ENCODE measurements at regions not wholly inside any gene's neighbourhood (a gene's known extent, or its start where the extent isn't known, plus 50 kb on each side); places are given as distances from the start of the nearest gene placed in this dataset.

GRCh38 chr11:43545610-43546009 lies 134.9 kb upstream of the HSD17B12 start:
- no peak for DNase-seq (ENCODE audit: low spot score)
- no peak overlapping the region for H3K27ac ChIP-seq (ENCODE audit: low read depth, low read length, poor library complexity, severe bottlenecking)
- H2AFZ ChIP-seq (ENCODE audit: low read length): no peak overlapping the region
- CTCF ChIA-PET (ENCODE audit: unreplicated experiment): no interaction called here
- H3K4me2 ChIP-seq (ENCODE audit: low read length): no peak overlapping the region
- no TSS peak for BruUV-seq (replicated peaks)
- POLR2A ChIA-PET: interaction anchor here (0.7 kb wide), 1 partner anchor 327 kb away, joined by 3 read pairs; no protein-coding TSS in a partner anchor
- intact Hi-C loops (cut with micrococcal nuclease; ENCODE audit: unreplicated experiment): no loop called here
- H4K20me1 ChIP-seq (ENCODE audit: insufficient read depth, low read length): no peaks in the 10 kb centered on the region
- H3K9me2 ChIP-seq (ENCODE audit: insufficient read depth, low read length): no peaks in the 10 kb centered on the region
- no peaks in the 10 kb centered on the region for H3K36me3 ChIP-seq (ENCODE audit: insufficient read depth, low read length)
- H3K79me2 ChIP-seq (ENCODE audit: insufficient read depth, low read depth, low read length): no peaks in the 10 kb centered on the region
- no peak overlapping the region for H3K4me3 ChIP-seq (ENCODE audit: low read depth, low read length, poor library complexity, severe bottlenecking)
- no peaks in the 10 kb centered on the region for H3K4me1 ChIP-seq (ENCODE audit: insufficient read depth, low read length, poor library complexity, severe bottlenecking)
- H3K9me3 ChIP-seq (ENCODE audit: low read length): no peaks in the 10 kb centered on the region
- TF ChIP-seq CTCF (conservative IDR thresholded peaks at IDR 0.05; ENCODE audit: low read length) (no peak), EZH2phosphoT487 (IDR thresholded peaks at IDR 0.05; ENCODE audit: borderline replicate concordance, low read depth, low read length) (no peak)

DNA sequence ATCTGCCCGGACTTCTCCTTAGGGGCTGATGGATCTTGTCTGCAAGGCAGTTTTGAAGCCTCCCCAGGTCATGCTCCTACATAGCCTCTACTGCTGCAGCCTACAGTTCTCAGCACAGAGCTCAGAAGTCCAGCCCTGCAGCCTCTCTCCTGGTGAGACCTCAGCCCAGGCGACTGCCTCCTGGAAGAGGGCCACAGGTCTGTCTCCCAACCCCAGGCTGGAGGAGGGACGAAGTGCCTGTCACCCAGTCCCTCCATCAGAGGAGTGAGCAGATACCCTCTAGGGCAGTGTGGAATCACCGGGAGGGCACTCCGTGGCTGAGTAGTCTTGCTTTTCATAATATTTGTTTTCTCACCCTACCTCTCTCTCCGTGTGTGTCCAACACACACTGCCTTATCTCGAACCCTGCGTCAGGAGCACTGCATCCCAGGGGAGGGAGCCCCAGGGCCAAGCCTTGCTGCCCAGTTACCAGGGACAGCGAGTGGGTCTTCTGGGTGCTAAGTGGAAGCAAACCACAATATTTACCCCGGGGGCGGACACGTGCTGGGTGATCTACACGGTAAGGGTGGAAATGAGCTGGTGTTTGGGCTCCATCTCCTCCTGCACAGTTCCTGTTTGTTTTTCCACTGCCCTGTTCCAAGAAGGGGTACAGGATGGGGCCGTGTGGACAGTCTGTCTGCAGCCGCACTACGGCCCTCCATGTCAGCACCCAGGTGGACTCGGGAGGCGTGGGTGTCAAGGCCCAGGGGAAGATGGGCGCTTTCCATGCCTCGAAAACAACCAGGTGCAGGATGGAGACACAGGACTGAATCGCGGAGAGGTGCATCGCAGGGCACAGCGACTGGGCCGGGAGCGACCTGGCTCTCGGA lies 133.7 kb upstream of the HSD17B12 start:
- DNase-seq (ENCODE audit: low spot score): no peak
- no peak overlapping the region for H3K4me2 ChIP-seq (ENCODE audit: low read length)
- H3K27ac ChIP-seq (ENCODE audit: low read depth, low read length, poor library complexity, severe bottlenecking): no peak overlapping the region
- H3K9me3 ChIP-seq (ENCODE audit: low read length): no peaks in the 10 kb centered on the region
- H3K79me2 ChIP-seq (ENCODE audit: insufficient read depth, low read depth, low read length): no peaks in the 10 kb centered on the region
- H3K4me3 ChIP-seq (ENCODE audit: low read depth, low read length, poor library complexity, severe bottlenecking): no peak overlapping the region
- CTCF ChIA-PET (ENCODE audit: unreplicated experiment): no interaction called here
- H3K9me2 ChIP-seq (ENCODE audit: insufficient read depth, low read length): no peaks in the 10 kb centered on the region
- H3K4me1 ChIP-seq (ENCODE audit: insufficient read depth, low read length, poor library complexity, severe bottlenecking): no peaks in the 10 kb centered on the region
- intact Hi-C loops (cut with micrococcal nuclease; ENCODE audit: unreplicated experiment): no loop called here
- no TSS peak for BruUV-seq (replicated peaks)
- no peak overlapping the region for H2AFZ ChIP-seq (ENCODE audit: low read length)
- no peaks in the 10 kb centered on the region for H4K20me1 ChIP-seq (ENCODE audit: insufficient read depth, low read length)
- POLR2A ChIA-PET: no interaction called here
- H3K36me3 ChIP-seq (ENCODE audit: insufficient read depth, low read length): no peaks in the 10 kb centered on the region
- TF ChIP-seq EZH2phosphoT487 (IDR thresholded peaks at IDR 0.05; ENCODE audit: borderline replicate concordance, low read depth, low read length): no peak
- no peak for TF ChIP-seq CTCF (conservative IDR thresholded peaks at IDR 0.05; ENCODE audit: low read length)

DNA sequence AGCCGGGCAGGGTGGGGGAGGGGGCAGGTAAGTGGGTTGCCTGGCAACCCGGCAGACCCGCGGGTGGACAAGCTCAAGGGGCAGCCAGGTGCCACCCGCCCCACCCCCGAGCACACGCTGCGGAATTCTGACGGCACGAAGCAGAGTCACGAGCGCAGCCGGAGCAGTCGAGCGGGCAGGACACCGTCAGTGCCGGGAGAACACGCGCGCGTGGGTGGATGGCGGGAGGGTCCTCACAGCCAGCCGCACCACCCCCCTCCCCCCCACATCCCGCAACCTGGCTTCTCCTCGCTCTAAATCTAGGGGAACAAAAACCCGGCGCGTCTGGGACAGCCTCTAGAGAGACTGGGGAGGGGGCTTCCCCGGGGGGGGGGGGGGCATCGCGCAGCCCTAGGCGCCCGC lies 133.1 kb upstream of the HSD17B12 start:
- no peak overlapping the region for H3K4me2 ChIP-seq (ENCODE audit: low read length)
- H3K4me3 ChIP-seq (ENCODE audit: low read depth, low read length, poor library complexity, severe bottlenecking): no peak overlapping the region
- no peak for TF ChIP-seq EZH2phosphoT487 (IDR thresholded peaks at IDR 0.05; ENCODE audit: borderline replicate concordance, low read depth, low read length)
- TF ChIP-seq CTCF (conservative IDR thresholded peaks at IDR 0.05; ENCODE audit: low read length): no peak
- BruUV-seq (replicated peaks): no TSS peak
- no peaks in the 10 kb centered on the region for H4K20me1 ChIP-seq (ENCODE audit: insufficient read depth, low read length)
- POLR2A ChIA-PET: no interaction called here
- H3K36me3 ChIP-seq (ENCODE audit: insufficient read depth, low read length): no peaks in the 10 kb centered on the region
- no peaks in the 10 kb centered on the region for H3K4me1 ChIP-seq (ENCODE audit: insufficient read depth, low read length, poor library complexity, severe bottlenecking)
- no peaks in the 10 kb centered on the region for H3K9me2 ChIP-seq (ENCODE audit: insufficient read depth, low read length)
- H2AFZ ChIP-seq (ENCODE audit: low read length): no peak overlapping the region
- no peaks in the 10 kb centered on the region for H3K9me3 ChIP-seq (ENCODE audit: low read length)
- CTCF ChIA-PET (ENCODE audit: unreplicated experiment): no interaction called here
- intact Hi-C loops (cut with micrococcal nuclease; ENCODE audit: unreplicated experiment): no loop called here
- H3K27ac ChIP-seq (ENCODE audit: low read depth, low read length, poor library complexity, severe bottlenecking): no peak overlapping the region
- H3K79me2 ChIP-seq (ENCODE audit: insufficient read depth, low read depth, low read length): no peaks in the 10 kb centered on the region
- no peak for DNase-seq (ENCODE audit: low spot score)

All from OCI-LY7 (cell line).